Activated B cell treated with CpG ODN at 0.5 μM for 24 hours (primary cell): ENCODE measurements at regions not wholly inside any gene's neighbourhood (a gene's known extent, or its start where the extent isn't known, plus 50 kb on each side); places are given as distances from the start of the nearest gene placed in this dataset.
"Not testable (repeated sequence)": the region's sequence is repeated elsewhere in the genome, so short reads cannot be mapped to it uniquely, and the experiment has no call there.

Experiments
- ATAC-seq: fragments of 200-7000 bp; cut with Tn5 transposase; one replicate; pipeline ENCODE4 v1.10.0; 2021; ENCODE audit warnings: low read depth, mild to moderate bottlenecking, moderate library complexity
- CTCF ChIA-PET: fragments of 350-600 bp; sonication (Branson Sonifier 250); formaldehyde crosslinking; loops from one replicate; lab custom pipeline; 2021; ENCODE audit warnings: antibody characterized with exemption; lab: Charles Lee
- POLR2A ChIA-PET: fragments of 350-600 bp; sonication (Branson Sonifier 250); formaldehyde crosslinking; loops from one replicate; lab custom pipeline; 2021; ENCODE audit warnings: antibody characterized with exemption; lab: Charles Lee
- DNase-seq: peaks from one replicate; pipeline ENCODE4 v3.0.0; 2022
- H3K27ac Mint-ChIP-seq: one replicate; pipeline ENCODE4 v1.8.0; 2020; ENCODE audit warnings: mixed read lengths
- H3K27me3 Mint-ChIP-seq: one replicate; pipeline ENCODE4 v1.8.0; 2021; ENCODE audit warnings: mixed read lengths
- H3K36me3 Mint-ChIP-seq: one replicate; pipeline ENCODE4 v1.8.0; 2021; ENCODE audit warnings: low read depth, mixed read lengths
- H3K4me1 Mint-ChIP-seq: one replicate; pipeline ENCODE4 v1.8.0; 2021; ENCODE audit warnings: mixed read lengths
- H3K4me3 Mint-ChIP-seq: one replicate; pipeline ENCODE4 v1.8.0; 2020; ENCODE audit warnings: mild to moderate bottlenecking, mixed read lengths
- H3K9me3 Mint-ChIP-seq: one replicate; pipeline ENCODE4 v1.8.0; 2020; ENCODE audit warnings: mixed read lengths
- CTCF ChIP-seq: fragments of 200-600 bp; IDR thresholded peaks from one replicate; pipeline ENCODE4 v1.8.0; 2022; ENCODE audit warnings: antibody characterized with exemption, mild to moderate bottlenecking
- intact Hi-C: fragments of 100-400 bp; cut with micrococcal nuclease; formaldehyde crosslinking; loops from one replicate; pipeline ENCODE4 v1.15.1; 2024

- ChIA-PET CTCF (no interaction called here), POLR2A (no interaction called here)
- Mint-ChIP-seq H3K4me3 (no peak overlapping the region), H3K36me3 (peaks cover 21% of the 10 kb centered on the region), H3K4me1 (peaks cover 14% of the 10 kb centered on the region), H3K27ac (no peak overlapping the region), H3K9me3 (no peaks in the 10 kb centered on the region), H3K27me3 (no peaks in the 10 kb centered on the region)
- no peak for TF ChIP-seq CTCF
- ATAC-seq (no peak), DNase-seq (no peak)
- intact Hi-C loops = no loop called here
Measured at GRCh38 chr1:222897527-222898190, 82.8 kb downstream of the DISP1 start.

GRCh38 chr1:222898191-222898527 lies 83.3 kb downstream of the DISP1 start:
- ChIA-PET POLR2A (no interaction called here), CTCF (no interaction called here)
- Mint-ChIP-seq H3K9me3 (no peaks in the 10 kb centered on the region), H3K4me1 (peaks cover 14% of the 10 kb centered on the region), H3K4me3 (no peak overlapping the region), H3K27ac (no peak overlapping the region), H3K27me3 (no peaks in the 10 kb centered on the region), H3K36me3 (peaks cover 21% of the 10 kb centered on the region)
- no peak for DNase-seq
- intact Hi-C loops = no loop called here
- TF ChIP-seq CTCF = no peak
- ATAC-seq = no peak

GRCh38 chr1:222899471-222899870 lies 84.6 kb downstream of the DISP1 start:
- intact Hi-C loops = no loop called here
- peaks cover 11% of the 10 kb centered on the region for H3K36me3 Mint-ChIP-seq
- peaks cover 14% of the 10 kb centered on the region for H3K4me1 Mint-ChIP-seq
- no peaks in the 10 kb centered on the region for H3K9me3 Mint-ChIP-seq
- no peak for ATAC-seq
- H3K27me3 Mint-ChIP-seq = no peaks in the 10 kb centered on the region
- no peak for DNase-seq
- no peak overlapping the region for H3K27ac Mint-ChIP-seq
- CTCF ChIA-PET = no interaction called here
- POLR2A ChIA-PET = no interaction called here
- no peak for TF ChIP-seq CTCF
- H3K4me3 Mint-ChIP-seq = no peak overlapping the region

- no peak for ATAC-seq
- no peak for TF ChIP-seq CTCF
- no peak overlapping the region for H3K27ac Mint-ChIP-seq
- H3K27me3 Mint-ChIP-seq = no peaks in the 10 kb centered on the region
- H3K4me1 Mint-ChIP-seq = no peaks in the 10 kb centered on the region
- CTCF ChIA-PET = no interaction called here
- no peak for DNase-seq
- intact Hi-C loops = no loop called here
- H3K9me3 Mint-ChIP-seq = no peaks in the 10 kb centered on the region
- H3K36me3 Mint-ChIP-seq = peaks cover 11% of the 10 kb centered on the region
- POLR2A ChIA-PET = no interaction called here
- H3K4me3 Mint-ChIP-seq = no peak overlapping the region
Measured at GRCh38 chr1:222904451-222904850, 89.6 kb downstream of the DISP1 start.

GRCh38 chr1:222905151-222905550 lies 90.3 kb downstream of the DISP1 start:
- no peak for TF ChIP-seq CTCF
- Mint-ChIP-seq H3K27ac (no peak overlapping the region), H3K4me3 (no peak overlapping the region), H3K27me3 (no peaks in the 10 kb centered on the region), H3K4me1 (no peaks in the 10 kb centered on the region), H3K9me3 (no peaks in the 10 kb centered on the region), H3K36me3 (peaks cover 11% of the 10 kb centered on the region)
- intact Hi-C loops = no loop called here
- DNase-seq (no peak), ATAC-seq (no peak)
- CTCF ChIA-PET = no interaction called here
- POLR2A ChIA-PET = no interaction called here

GRCh38 chr1:222906271-222906739 lies 91.5 kb downstream of the DISP1 start:
- CTCF ChIA-PET, intact Hi-C loops, H3K4me3 Mint-ChIP-seq, H3K27me3 Mint-ChIP-seq, POLR2A ChIA-PET, DNase-seq, H3K4me1 Mint-ChIP-seq, H3K27ac Mint-ChIP-seq, H3K36me3 Mint-ChIP-seq, ATAC-seq, H3K9me3 Mint-ChIP-seq: not testable (repeated sequence)
